ENCODE measurements at regions not wholly inside any gene's neighbourhood (a gene's known extent, or its start where the extent isn't known, plus 50 kb on each side); places are given as distances from the start of the nearest gene placed in this dataset.

DNA sequence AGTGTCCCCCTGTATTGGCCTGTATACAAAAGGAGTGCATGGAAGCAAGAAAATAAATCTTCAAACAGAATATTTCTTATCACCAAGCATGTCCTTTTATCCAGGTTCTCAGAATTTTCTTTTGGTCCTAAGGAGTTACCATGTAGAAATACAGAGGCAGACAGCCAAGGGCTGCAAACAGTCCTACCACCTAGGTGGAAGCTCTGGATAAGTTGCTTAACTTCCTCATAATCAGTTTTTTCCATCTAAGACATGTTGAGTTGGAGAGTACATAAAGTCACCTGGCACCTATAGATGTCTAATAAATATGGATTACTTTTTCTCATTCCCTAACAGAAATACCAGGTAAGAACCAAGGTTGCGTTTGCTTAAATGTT is 57.0 kb upstream of the BLID start:
- Histone ChIP-seq H3K9me2 (ENCODE audit: insufficient read depth) (no peaks in the 10 kb centered on the region), H2AFZ (ENCODE audit: low read depth, low read length, poor library complexity, severe bottlenecking) (no peak overlapping the region), H4K20me1 (ENCODE audit: insufficient read depth) (no peaks in the 10 kb centered on the region), H3K79me2 (ENCODE audit: insufficient read depth, low read length) (peaks cover 97% of the 10 kb centered on the region), H3K4me1 (ENCODE audit: control insufficient read depth in 1 of 2, insufficient read depth in 2 of 2, low read length in 2 of 2) (peaks cover 80 to 95% of the 10 kb centered on the region in 2 experiments), H3K4me2 (ENCODE audit: low read length) (peak overlapping the region; percentile 15; the same call in 1 of the 2 replicates), H3K27me3 (ENCODE audit: insufficient read depth, low read length) (no peaks in the 10 kb centered on the region), H3K36me3 (ENCODE audit: control insufficient read depth in 1 of 2, insufficient read depth in 2 of 2, low read length in 2 of 2) (peaks cover 6 to 42% of the 10 kb centered on the region in 2 experiments; a peak in 3 of 4 replicates), H3K9ac (ENCODE audit: low read length) (peak overlapping the region; percentile 34), H3K9me3 (ENCODE audit: control insufficient read depth in 1 of 2, insufficient read depth in 1 of 2, low read depth in 1 of 2, low read length in 2 of 2) (no peaks in the 10 kb centered on the region), H3K27ac (ENCODE audit: low read depth, low read length) (peak overlapping the region; percentile 97), H3K4me3 (replicated peaks in 1 of 2; ENCODE audit: low read depth in 1 of 2, low read length in 2 of 2) (no peak overlapping the region)
- ATAC-seq (peak; percentile 16), DNase-seq (ENCODE audit: low read depth, low spot score) (no peak)
- CTCF ChIA-PET: no interaction called here
- intact Hi-C loops (cut with micrococcal nuclease): no loop called here
- POLR2A ChIA-PET: interaction anchor here (0.6 to 1.4 kb wide), 4 partner anchors 9 to 26 kb away, joined by 3 to 5 read pairs (median 4); no protein-coding TSS in a partner anchor
- no TSS peak for BruUV-seq (replicated peaks)
- TF ChIP-seq FOSL1 (IDR thresholded peaks at IDR 0.05; ENCODE audit: low read depth) (0 out of 2 replicates have a peak, but pooled peaks have one; percentile 4), YY1 (IDR thresholded peaks at IDR 0.05; ENCODE audit: extremely low read depth, insufficient replicate concordance, low read depth, low read length) (no peak), POLR2AphosphoS5 (IDR thresholded peaks at IDR 0.05; ENCODE audit: low read depth, low read length) (no peak)
- TF ChIP-seq, protein P1, sequence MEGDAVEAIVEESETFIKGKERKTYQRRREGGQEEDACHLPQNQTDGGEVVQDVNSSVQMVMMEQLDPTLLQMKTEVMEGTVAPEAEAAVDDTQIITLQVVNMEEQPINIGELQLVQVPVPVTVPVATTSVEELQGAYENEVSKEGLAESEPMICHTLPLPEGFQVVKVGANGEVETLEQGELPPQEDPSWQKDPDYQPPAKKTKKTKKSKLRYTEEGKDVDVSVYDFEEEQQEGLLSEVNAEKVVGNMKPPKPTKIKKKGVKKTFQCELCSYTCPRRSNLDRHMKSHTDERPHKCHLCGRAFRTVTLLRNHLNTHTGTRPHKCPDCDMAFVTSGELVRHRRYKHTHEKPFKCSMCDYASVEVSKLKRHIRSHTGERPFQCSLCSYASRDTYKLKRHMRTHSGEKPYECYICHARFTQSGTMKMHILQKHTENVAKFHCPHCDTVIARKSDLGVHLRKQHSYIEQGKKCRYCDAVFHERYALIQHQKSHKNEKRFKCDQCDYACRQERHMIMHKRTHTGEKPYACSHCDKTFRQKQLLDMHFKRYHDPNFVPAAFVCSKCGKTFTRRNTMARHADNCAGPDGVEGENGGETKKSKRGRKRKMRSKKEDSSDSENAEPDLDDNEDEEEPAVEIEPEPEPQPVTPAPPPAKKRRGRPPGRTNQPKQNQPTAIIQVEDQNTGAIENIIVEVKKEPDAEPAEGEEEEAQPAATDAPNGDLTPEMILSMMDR (IDR thresholded peaks at IDR 0.05 in 2 of 3, conservative IDR thresholded peaks at IDR 0.05 in 1 of 3; ENCODE audit: borderline replicate concordance in 1 of 3, insufficient read depth in 1 of 3, low read depth in 2 of 3, low read length in 2 of 3): no peak
- TF ChIP-seq, protein P2, sequence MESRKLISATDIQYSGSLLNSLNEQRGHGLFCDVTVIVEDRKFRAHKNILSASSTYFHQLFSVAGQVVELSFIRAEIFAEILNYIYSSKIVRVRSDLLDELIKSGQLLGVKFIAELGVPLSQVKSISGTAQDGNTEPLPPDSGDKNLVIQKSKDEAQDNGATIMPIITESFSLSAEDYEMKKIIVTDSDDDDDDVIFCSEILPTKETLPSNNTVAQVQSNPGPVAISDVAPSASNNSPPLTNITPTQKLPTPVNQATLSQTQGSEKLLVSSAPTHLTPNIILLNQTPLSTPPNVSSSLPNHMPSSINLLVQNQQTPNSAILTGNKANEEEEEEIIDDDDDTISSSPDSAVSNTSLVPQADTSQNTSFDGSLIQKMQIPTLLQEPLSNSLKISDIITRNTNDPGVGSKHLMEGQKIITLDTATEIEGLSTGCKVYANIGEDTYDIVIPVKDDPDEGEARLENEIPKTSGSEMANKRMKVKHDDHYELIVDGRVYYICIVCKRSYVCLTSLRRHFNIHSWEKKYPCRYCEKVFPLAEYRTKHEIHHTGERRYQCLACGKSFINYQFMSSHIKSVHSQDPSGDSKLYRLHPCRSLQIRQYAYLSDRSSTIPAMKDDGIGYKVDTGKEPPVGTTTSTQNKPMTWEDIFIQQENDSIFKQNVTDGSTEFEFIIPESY (IDR thresholded peaks at IDR 0.05; ENCODE audit: extremely low read depth, insufficient replicate concordance, low read length): no peak
- RAD21 ChIA-PET (ENCODE audit: low non-redundant PET in 1 of 2, low total read pairs in 2 of 2, uncharacterized antibody in 2 of 2, unreplicated experiment in 2 of 2): no interaction called here

Measured in HCT116 (cell line).